ENCODE measurements at regions not wholly inside any gene's neighbourhood (a gene's known extent, or its start where the extent isn't known, plus 50 kb on each side); places are given as distances from the start of the nearest gene placed in this dataset.

DNA sequence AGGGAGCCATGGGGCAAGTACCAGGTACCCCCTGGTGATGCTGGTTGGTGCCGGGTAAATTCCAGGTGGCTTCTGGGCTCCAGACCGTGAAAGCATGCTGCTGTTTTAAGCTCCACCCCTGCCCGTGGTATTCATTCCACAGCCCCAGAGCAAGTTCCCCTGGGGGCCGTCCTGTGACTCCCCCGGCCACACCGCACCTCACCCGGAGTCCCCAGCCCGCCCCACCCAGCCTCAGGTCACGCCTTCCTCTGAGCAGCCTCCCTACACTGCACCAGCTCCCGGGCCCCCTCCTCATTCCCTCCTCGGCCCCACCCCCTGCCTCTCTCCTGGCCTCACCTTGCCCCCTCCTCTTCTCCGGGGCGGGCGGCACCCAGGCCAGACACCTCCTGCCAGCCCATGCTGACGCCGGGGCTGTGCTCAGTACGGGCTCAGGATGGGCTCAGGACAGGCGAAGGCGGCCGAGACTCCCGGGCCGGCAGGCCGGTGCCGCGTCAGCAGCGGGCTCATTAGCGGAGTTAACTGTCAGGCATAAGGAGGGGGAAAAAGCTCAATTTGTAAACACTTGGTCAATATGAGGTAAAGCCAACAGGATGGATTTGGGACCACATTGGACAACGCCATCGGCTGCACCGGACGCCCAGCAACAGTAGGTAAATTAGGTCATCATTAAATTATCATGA lies 127.4 kb downstream of the FAM53A start:
- TF ChIP-seq POLR2A (IDR thresholded peaks at IDR 0.05): no peak
- intact Hi-C loops (cut with DNase I): no loop called here
- H3K4me1 ChIP-seq: peaks cover 0 to 4% (median 0%) of the 10 kb centered on the region in 4 donors
- 8 to 22% methylated on average over 31 of the region's 31 CpGs for WGBS, 2 donors
- H3K27ac ChIP-seq: no peak overlapping the region
- no peaks in the 10 kb centered on the region for H3K36me3 ChIP-seq
- peaks cover 2 to 88% (median 35%) of the 10 kb centered on the region in 3 donors for H3K27me3 ChIP-seq
- no peak for DNase-seq
- no peak overlapping the region for H3K4me3 ChIP-seq
- H3K9me3 ChIP-seq: no peaks in the 10 kb centered on the region

DNA sequence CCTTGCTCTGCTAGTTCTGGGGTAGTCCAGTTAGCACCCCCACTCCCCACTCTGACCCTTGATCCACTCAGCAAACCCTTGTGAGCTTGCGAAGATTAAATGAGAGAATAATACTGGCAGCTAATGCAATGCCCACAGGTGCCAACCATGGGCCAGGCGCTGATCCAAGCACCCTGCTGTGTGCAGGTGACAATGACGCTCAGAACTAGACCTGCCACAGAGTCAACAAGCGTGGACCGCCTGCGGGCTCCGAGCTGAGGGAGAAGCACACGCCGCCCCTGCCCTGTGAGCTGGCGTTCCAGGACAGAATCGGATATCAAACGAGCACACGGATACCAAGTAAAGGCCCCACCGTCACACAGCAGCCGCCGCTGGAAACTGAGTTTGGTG lies 129.2 kb downstream of the FAM53A start:
- no peak for DNase-seq
- TF ChIP-seq EP300 (IDR thresholded peaks at IDR 0.05) (no peak), POLR2A (IDR thresholded peaks at IDR 0.05) (no peak), POLR2AphosphoS5 (IDR thresholded peaks at IDR 0.05) (no peak)
- TF ChIP-seq, protein P1, sequence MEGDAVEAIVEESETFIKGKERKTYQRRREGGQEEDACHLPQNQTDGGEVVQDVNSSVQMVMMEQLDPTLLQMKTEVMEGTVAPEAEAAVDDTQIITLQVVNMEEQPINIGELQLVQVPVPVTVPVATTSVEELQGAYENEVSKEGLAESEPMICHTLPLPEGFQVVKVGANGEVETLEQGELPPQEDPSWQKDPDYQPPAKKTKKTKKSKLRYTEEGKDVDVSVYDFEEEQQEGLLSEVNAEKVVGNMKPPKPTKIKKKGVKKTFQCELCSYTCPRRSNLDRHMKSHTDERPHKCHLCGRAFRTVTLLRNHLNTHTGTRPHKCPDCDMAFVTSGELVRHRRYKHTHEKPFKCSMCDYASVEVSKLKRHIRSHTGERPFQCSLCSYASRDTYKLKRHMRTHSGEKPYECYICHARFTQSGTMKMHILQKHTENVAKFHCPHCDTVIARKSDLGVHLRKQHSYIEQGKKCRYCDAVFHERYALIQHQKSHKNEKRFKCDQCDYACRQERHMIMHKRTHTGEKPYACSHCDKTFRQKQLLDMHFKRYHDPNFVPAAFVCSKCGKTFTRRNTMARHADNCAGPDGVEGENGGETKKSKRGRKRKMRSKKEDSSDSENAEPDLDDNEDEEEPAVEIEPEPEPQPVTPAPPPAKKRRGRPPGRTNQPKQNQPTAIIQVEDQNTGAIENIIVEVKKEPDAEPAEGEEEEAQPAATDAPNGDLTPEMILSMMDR (IDR thresholded peaks at IDR 0.05): no peak
- no peaks in the 10 kb centered on the region for H3K9me3 ChIP-seq
- no peaks in the 10 kb centered on the region for H3K36me3 ChIP-seq
- H3K4me3 ChIP-seq: no peak overlapping the region
- H3K27ac ChIP-seq: no peak overlapping the region
- intact Hi-C loops (cut with DNase I): no loop called here
- peaks cover 2 to 85% (median 40%) of the 10 kb centered on the region in 3 donors for H3K27me3 ChIP-seq
- H3K4me1 ChIP-seq: peaks cover 0 to 4% (median 0%) of the 10 kb centered on the region in 4 donors
- 82 to 88% methylated on average over 16 of the region's 16 CpGs for WGBS, 2 donors

DNA sequence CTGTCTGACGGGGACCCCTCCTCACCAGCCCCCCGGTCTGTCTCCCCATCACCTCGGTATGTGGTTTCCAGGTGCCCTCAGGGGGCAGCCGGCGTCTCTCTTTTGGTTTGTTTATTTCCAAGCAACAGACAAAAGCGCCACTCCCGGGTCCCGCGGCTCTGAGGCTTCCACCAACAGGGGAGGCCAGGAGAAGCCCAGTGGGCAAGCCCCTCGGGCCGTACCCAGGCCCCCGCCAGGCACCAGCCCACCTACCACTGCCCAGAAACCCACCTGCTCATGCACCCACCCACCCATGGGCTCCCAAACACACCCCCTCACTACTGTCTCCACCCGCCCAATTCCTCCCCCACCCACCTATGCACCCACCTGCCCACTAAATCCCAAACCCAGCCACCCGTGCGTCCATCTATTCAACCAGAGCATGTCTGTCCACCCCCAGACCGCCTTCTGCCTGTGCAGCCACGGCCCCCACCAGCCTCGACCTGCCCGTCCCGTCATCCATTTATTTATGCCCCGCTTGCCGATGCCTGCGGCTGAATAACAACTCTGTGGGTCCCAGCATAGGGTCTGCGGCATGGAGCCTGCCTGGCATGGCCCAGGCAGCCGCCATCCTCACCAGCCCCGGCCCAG lies 129.8 kb downstream of the FAM53A start:
- H3K4me1 ChIP-seq: peaks cover 0 to 6% (median under 1%) of the 10 kb centered on the region in 4 donors
- TF ChIP-seq, protein P1 (IDR thresholded peaks at IDR 0.05): no peak
- TF ChIP-seq POLR2AphosphoS5 (IDR thresholded peaks at IDR 0.05) (no peak), POLR2A (IDR thresholded peaks at IDR 0.05) (no peak), EP300 (IDR thresholded peaks at IDR 0.05) (no peak)
- no peak overlapping the region for H3K4me3 ChIP-seq
- H3K36me3 ChIP-seq: no peaks in the 10 kb centered on the region
- 74 to 79% methylated on average over 26 of the region's 26 CpGs for WGBS, 2 donors
- no peak overlapping the region for H3K27ac ChIP-seq
- intact Hi-C loops (cut with DNase I): no loop called here
- peaks cover 2 to 80% (median 40%) of the 10 kb centered on the region in 3 donors for H3K27me3 ChIP-seq
- DNase-seq: no peak
- H3K9me3 ChIP-seq: no peaks in the 10 kb centered on the region

DNA sequence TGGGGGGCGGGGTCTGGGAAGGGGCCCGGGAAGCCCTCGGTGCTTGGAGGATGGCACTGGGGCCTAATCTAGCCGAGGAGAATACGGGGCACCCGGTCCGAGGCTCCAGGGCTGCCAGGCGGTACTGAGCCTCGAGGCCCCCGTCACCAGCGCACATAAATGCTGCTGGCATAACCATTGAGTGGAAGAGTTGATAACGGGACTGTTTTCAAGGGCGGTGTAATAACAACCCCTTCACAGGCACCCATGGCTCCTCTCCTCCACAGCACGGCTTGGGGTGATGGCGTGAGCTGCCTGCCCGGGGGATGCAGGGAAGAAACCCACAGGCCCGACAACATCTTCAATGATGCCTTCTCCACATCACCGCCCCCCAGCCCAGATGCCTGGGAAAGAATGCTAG lies 130.7 kb downstream of the FAM53A start:
- WGBS, 2 donors: 77 to 84% methylated on average over 18 of the region's 18 CpGs
- H3K36me3 ChIP-seq: no peaks in the 10 kb centered on the region
- intact Hi-C loops (cut with DNase I): no loop called here
- TF ChIP-seq POLR2A (IDR thresholded peaks at IDR 0.05): no peak
- TF ChIP-seq EP300 (IDR thresholded peaks at IDR 0.05): no peak
- no peak for TF ChIP-seq POLR2AphosphoS5 (IDR thresholded peaks at IDR 0.05)
- TF ChIP-seq, protein P1 (IDR thresholded peaks at IDR 0.05): no peak
- peaks cover 0 to 16% (median 10%) of the 10 kb centered on the region in 4 donors for H3K4me1 ChIP-seq
- no peak overlapping the region for H3K4me3 ChIP-seq
- no peaks in the 10 kb centered on the region for H3K9me3 ChIP-seq
- DNase-seq: no peak
- no peak overlapping the region for H3K27ac ChIP-seq
- peaks cover 2 to 71% (median 36%) of the 10 kb centered on the region in 3 donors for H3K27me3 ChIP-seq

DNA sequence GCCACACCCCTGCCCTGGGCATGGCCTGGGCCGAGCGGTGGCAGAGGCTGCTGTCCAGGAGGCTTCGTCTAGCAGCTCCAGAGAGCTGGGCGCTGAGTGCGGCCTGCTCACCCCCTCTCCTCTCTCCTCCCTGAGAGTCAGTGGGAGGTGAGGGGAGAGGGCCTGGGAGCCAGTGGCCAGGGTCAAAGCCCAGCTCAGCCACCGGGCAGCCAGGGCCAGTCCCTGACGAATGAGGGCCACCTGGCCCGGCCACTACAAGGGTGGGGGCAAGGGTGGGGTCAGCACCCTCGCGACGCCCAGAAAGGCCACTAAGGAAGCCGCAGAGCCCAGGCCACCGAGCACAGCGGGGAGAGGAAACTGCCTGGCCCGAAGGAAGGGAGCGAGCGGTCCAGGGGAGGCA lies 131.7 kb downstream of the FAM53A start:
- WGBS, 2 donors: 55 to 75% methylated on average over 17 of the region's 17 CpGs
- intact Hi-C loops (cut with DNase I): no loop called here
- Histone ChIP-seq H3K9me3 (no peaks in the 10 kb centered on the region), H3K4me3 (no peak overlapping the region), H3K36me3 (no peaks in the 10 kb centered on the region), H3K4me1 (peaks cover 0 to 20% (median 13%) of the 10 kb centered on the region in 4 donors), H3K27ac (no peak overlapping the region), H3K27me3 (peaks cover 2 to 64% (median 28%) of the 10 kb centered on the region in 3 donors)
- no peak for DNase-seq
- TF ChIP-seq EP300 (IDR thresholded peaks at IDR 0.05): no peak
- TF ChIP-seq, protein P1 (IDR thresholded peaks at IDR 0.05): no peak
